SU-DHL-6 (cell line): ENCODE measurements at regions not wholly inside any gene's neighbourhood (a gene's known extent, or its start where the extent isn't known, plus 50 kb on each side); places are given as distances from the start of the nearest gene placed in this dataset.

Experiments
- EZH2phosphoT487 ChIP-seq: fragments of 200-600 bp; sonication (generic), shearing (Covaris generic); conservative IDR thresholded peaks from 2 replicates; pipeline ENCODE4 v1.6.1; 2018; ENCODE audit warnings: mild to moderate bottlenecking, antibody characterized with exemption, low read length, moderate library complexity, mixed read lengths
- TF ChIP-seq, protein P1 (sequence below): fragments of 200-600 bp; sonication (generic); IDR thresholded peaks from one replicate; pipeline ENCODE4 v1.5.1; 2017; ENCODE audit warnings: antibody characterized with exemption, mild to moderate bottlenecking, low read length, moderate library complexity; ENCODE audit not compliant: insufficient read depth, poor library complexity, severe bottlenecking

- TF ChIP-seq, protein P1, sequence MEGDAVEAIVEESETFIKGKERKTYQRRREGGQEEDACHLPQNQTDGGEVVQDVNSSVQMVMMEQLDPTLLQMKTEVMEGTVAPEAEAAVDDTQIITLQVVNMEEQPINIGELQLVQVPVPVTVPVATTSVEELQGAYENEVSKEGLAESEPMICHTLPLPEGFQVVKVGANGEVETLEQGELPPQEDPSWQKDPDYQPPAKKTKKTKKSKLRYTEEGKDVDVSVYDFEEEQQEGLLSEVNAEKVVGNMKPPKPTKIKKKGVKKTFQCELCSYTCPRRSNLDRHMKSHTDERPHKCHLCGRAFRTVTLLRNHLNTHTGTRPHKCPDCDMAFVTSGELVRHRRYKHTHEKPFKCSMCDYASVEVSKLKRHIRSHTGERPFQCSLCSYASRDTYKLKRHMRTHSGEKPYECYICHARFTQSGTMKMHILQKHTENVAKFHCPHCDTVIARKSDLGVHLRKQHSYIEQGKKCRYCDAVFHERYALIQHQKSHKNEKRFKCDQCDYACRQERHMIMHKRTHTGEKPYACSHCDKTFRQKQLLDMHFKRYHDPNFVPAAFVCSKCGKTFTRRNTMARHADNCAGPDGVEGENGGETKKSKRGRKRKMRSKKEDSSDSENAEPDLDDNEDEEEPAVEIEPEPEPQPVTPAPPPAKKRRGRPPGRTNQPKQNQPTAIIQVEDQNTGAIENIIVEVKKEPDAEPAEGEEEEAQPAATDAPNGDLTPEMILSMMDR = no peak
- TF ChIP-seq EZH2phosphoT487 = no peak
These were observed 62.3 kb upstream of the DPYD start for GRCh38 chr1:97983126-97983525.
